ENCODE measurements at regions not wholly inside any gene's neighbourhood (a gene's known extent, or its start where the extent isn't known, plus 50 kb on each side); places are given as distances from the start of the nearest gene placed in this dataset.

DNA sequence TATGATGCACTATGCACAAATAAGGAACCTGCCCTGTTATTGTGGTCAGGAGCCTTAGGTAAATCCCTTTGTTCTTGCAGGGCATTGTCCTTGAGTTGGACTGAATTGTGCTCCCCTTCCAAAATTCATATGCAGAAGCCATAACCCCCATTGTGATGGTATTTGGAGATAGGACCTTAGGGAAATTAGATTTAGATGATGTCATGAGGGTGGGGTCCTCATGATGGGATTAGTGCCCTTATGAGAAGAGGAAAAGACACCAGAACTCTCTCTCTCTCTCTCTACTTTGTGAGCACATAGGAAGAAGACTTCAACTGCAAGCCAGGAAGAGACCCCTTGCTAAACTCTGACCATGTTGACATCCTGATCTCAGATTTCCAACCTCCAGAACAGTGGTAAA lies 268.0 kb downstream of the LRFN2 start:
- DNase-seq (ENCODE audit: low spot score) = no peak
- Histone ChIP-seq H3K9ac (ENCODE audit: low read depth in 1 of 2, low read length in 2 of 2) (no peak overlapping the region), H3K27me3 (ENCODE audit: control insufficient read depth in 4 of 4, insufficient read depth in 4 of 4, low read length in 3 of 4) (no peaks in the 10 kb centered on the region), H3K4me1 (ENCODE audit: control insufficient read depth in 4 of 4, insufficient read depth in 4 of 4, low read length in 3 of 4) (peaks cover 0 to 4% (median 0%) of the 10 kb centered on the region in 4 donors), H3K4me3 (ENCODE audit: low read depth in 1 of 3, low read length in 3 of 3) (no peak overlapping the region), H3K27ac (ENCODE audit: low read depth in 1 of 2, low read length in 2 of 2) (no peak overlapping the region), H3K36me3 (ENCODE audit: control insufficient read depth in 4 of 4, insufficient read depth in 3 of 4, low read depth in 1 of 4, low read length in 3 of 4) (no peaks in the 10 kb centered on the region), H3K9me3 (ENCODE audit: control insufficient read depth in 4 of 4, low read length in 3 of 4) (peaks cover 0 to 5% (median 0%) of the 10 kb centered on the region in 4 donors)
- TF ChIP-seq FOXA2 (IDR thresholded peaks at IDR 0.05) = no peak
- TF ChIP-seq, protein P1, sequence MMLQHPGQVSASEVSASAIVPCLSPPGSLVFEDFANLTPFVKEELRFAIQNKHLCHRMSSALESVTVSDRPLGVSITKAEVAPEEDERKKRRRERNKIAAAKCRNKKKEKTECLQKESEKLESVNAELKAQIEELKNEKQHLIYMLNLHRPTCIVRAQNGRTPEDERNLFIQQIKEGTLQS (IDR thresholded peaks at IDR 0.05) = no peak
- TF ChIP-seq RXRA (IDR thresholded peaks at IDR 0.05) = no peak
- no peak for TF ChIP-seq GABPA (IDR thresholded peaks at IDR 0.05 in 1 of 2, conservative IDR thresholded peaks at IDR 0.05 in 1 of 2)
- no peak for TF ChIP-seq YY1 (IDR thresholded peaks at IDR 0.05)
- no peak for TF ChIP-seq HNF4G (IDR thresholded peaks at IDR 0.05)
- no peak for TF ChIP-seq RAD21 (IDR thresholded peaks at IDR 0.05)
- no peak for TF ChIP-seq TAF1 (conservative IDR thresholded peaks at IDR 0.05)
- TF ChIP-seq, protein P2, sequence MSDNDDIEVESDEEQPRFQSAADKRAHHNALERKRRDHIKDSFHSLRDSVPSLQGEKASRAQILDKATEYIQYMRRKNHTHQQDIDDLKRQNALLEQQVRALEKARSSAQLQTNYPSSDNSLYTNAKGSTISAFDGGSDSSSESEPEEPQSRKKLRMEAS (IDR thresholded peaks at IDR 0.05) = no peak
- TF ChIP-seq EGR1 (IDR thresholded peaks at IDR 0.05; ENCODE audit: low read depth in 2 of 2) = no peak
- no peak for TF ChIP-seq NR2F2 (IDR thresholded peaks at IDR 0.05)
- TF ChIP-seq, protein P3, sequence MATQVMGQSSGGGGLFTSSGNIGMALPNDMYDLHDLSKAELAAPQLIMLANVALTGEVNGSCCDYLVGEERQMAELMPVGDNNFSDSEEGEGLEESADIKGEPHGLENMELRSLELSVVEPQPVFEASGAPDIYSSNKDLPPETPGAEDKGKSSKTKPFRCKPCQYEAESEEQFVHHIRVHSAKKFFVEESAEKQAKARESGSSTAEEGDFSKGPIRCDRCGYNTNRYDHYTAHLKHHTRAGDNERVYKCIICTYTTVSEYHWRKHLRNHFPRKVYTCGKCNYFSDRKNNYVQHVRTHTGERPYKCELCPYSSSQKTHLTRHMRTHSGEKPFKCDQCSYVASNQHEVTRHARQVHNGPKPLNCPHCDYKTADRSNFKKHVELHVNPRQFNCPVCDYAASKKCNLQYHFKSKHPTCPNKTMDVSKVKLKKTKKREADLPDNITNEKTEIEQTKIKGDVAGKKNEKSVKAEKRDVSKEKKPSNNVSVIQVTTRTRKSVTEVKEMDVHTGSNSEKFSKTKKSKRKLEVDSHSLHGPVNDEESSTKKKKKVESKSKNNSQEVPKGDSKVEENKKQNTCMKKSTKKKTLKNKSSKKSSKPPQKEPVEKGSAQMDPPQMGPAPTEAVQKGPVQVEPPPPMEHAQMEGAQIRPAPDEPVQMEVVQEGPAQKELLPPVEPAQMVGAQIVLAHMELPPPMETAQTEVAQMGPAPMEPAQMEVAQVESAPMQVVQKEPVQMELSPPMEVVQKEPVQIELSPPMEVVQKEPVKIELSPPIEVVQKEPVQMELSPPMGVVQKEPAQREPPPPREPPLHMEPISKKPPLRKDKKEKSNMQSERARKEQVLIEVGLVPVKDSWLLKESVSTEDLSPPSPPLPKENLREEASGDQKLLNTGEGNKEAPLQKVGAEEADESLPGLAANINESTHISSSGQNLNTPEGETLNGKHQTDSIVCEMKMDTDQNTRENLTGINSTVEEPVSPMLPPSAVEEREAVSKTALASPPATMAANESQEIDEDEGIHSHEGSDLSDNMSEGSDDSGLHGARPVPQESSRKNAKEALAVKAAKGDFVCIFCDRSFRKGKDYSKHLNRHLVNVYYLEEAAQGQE (IDR thresholded peaks at IDR 0.05) = no peak
- no peak for TF ChIP-seq HNF4A (conservative IDR thresholded peaks at IDR 0.05)
- TF ChIP-seq, protein P4, sequence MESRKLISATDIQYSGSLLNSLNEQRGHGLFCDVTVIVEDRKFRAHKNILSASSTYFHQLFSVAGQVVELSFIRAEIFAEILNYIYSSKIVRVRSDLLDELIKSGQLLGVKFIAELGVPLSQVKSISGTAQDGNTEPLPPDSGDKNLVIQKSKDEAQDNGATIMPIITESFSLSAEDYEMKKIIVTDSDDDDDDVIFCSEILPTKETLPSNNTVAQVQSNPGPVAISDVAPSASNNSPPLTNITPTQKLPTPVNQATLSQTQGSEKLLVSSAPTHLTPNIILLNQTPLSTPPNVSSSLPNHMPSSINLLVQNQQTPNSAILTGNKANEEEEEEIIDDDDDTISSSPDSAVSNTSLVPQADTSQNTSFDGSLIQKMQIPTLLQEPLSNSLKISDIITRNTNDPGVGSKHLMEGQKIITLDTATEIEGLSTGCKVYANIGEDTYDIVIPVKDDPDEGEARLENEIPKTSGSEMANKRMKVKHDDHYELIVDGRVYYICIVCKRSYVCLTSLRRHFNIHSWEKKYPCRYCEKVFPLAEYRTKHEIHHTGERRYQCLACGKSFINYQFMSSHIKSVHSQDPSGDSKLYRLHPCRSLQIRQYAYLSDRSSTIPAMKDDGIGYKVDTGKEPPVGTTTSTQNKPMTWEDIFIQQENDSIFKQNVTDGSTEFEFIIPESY (IDR thresholded peaks at IDR 0.05) = no peak
- TF ChIP-seq JUND (IDR thresholded peaks at IDR 0.05) = no peak

DNA sequence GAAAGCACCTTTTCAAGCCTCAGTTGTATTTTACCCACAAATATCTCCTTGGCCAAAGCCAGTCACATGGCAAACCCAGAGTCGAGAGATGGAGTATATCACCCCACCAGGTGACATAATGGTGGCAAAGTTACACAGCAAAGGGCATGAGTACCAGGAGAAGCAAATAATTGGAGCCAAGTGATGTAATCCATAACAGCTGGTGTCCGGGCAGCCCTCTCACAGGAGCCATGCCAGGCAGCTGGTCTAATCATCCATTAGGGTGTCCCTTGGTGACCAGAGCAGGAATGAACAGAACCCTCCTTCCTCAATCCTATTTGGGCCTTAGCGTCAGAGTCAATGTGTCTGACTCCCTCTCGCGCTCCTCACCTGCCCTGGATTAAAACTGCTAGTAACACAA lies 272.1 kb downstream of the LRFN2 start:
- TF ChIP-seq, protein P3 (IDR thresholded peaks at IDR 0.05) = no peak
- no peak for TF ChIP-seq YY1 (IDR thresholded peaks at IDR 0.05)
- no peak for TF ChIP-seq FOXA2 (IDR thresholded peaks at IDR 0.05)
- TF ChIP-seq, protein P2 (IDR thresholded peaks at IDR 0.05) = no peak
- TF ChIP-seq FOXA1 (IDR thresholded peaks at IDR 0.05) = no peak
- no peak for TF ChIP-seq RAD21 (IDR thresholded peaks at IDR 0.05)
- H3K9me3 ChIP-seq (ENCODE audit: control insufficient read depth in 4 of 4, low read length in 3 of 4) = peaks cover 0 to 5% (median 0%) of the 10 kb centered on the region in 4 donors
- no peak overlapping the region for H3K9ac ChIP-seq (ENCODE audit: low read depth in 1 of 2, low read length in 2 of 2)
- H3K27ac ChIP-seq (ENCODE audit: low read depth in 1 of 2, low read length in 2 of 2) = no peak overlapping the region
- WGBS = 83% methylated on average over 5 of the region's 5 CpGs
- DNase-seq (ENCODE audit: low spot score) = no peak
- no peak overlapping the region for H3K4me3 ChIP-seq (ENCODE audit: low read depth in 1 of 3, low read length in 3 of 3)
- no peaks in the 10 kb centered on the region for H3K36me3 ChIP-seq (ENCODE audit: control insufficient read depth in 4 of 4, insufficient read depth in 3 of 4, low read depth in 1 of 4, low read length in 3 of 4)
- H3K27me3 ChIP-seq (ENCODE audit: control insufficient read depth in 4 of 4, insufficient read depth in 4 of 4, low read length in 3 of 4) = no peaks in the 10 kb centered on the region
- H3K4me1 ChIP-seq (ENCODE audit: control insufficient read depth in 4 of 4, insufficient read depth in 4 of 4, low read length in 3 of 4) = no peaks in the 10 kb centered on the region
